ENCODE measurements at regions not wholly inside any gene's neighbourhood (a gene's known extent, or its start where the extent isn't known, plus 50 kb on each side); places are given as distances from the start of the nearest gene placed in this dataset.

DNA sequence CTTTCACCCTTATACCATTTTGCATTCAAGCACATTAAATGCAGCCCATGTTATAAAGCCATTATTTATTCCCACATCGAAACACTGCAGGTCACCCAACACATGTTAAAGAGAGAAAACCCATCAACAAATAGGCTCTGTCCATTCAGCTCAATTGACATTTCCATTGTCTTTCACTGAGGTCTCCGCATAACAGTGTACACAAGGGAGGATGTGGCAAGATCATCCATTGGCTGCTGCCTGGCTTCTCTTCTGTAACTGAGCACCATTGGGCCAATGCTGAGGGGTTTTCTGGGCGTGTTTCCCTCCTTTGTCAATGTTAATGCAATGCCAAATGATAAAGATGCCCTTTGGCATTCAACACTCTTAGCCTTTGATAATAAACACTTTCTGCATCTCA, 278.1 kb upstream of the SP4 start:
- TF ChIP-seq ZBTB7A (IDR thresholded peaks at IDR 0.05; ENCODE audit: low read depth), result no peak
- TF ChIP-seq EGR1 (IDR thresholded peaks at IDR 0.05), result no peak
- TF ChIP-seq FOXM1 (IDR thresholded peaks at IDR 0.05; ENCODE audit: borderline replicate concordance, low read depth), result no peak
- TF ChIP-seq, protein P1, sequence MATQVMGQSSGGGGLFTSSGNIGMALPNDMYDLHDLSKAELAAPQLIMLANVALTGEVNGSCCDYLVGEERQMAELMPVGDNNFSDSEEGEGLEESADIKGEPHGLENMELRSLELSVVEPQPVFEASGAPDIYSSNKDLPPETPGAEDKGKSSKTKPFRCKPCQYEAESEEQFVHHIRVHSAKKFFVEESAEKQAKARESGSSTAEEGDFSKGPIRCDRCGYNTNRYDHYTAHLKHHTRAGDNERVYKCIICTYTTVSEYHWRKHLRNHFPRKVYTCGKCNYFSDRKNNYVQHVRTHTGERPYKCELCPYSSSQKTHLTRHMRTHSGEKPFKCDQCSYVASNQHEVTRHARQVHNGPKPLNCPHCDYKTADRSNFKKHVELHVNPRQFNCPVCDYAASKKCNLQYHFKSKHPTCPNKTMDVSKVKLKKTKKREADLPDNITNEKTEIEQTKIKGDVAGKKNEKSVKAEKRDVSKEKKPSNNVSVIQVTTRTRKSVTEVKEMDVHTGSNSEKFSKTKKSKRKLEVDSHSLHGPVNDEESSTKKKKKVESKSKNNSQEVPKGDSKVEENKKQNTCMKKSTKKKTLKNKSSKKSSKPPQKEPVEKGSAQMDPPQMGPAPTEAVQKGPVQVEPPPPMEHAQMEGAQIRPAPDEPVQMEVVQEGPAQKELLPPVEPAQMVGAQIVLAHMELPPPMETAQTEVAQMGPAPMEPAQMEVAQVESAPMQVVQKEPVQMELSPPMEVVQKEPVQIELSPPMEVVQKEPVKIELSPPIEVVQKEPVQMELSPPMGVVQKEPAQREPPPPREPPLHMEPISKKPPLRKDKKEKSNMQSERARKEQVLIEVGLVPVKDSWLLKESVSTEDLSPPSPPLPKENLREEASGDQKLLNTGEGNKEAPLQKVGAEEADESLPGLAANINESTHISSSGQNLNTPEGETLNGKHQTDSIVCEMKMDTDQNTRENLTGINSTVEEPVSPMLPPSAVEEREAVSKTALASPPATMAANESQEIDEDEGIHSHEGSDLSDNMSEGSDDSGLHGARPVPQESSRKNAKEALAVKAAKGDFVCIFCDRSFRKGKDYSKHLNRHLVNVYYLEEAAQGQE (IDR thresholded peaks at IDR 0.05; ENCODE audit: low read depth), result no peak
- TF ChIP-seq EP300 (IDR thresholded peaks at IDR 0.05; ENCODE audit: borderline replicate concordance), result no peak
- TF ChIP-seq YY1 (IDR thresholded peaks at IDR 0.05; ENCODE audit: low read depth), result no peak
- no peak for TF ChIP-seq TCF12 (IDR thresholded peaks at IDR 0.05; ENCODE audit: low read depth)
- TF ChIP-seq CREB1 (IDR thresholded peaks at IDR 0.05; ENCODE audit: low read depth), result no peak
- no peak for TF ChIP-seq RAD21 (IDR thresholded peaks at IDR 0.05; ENCODE audit: low read depth)

DNA sequence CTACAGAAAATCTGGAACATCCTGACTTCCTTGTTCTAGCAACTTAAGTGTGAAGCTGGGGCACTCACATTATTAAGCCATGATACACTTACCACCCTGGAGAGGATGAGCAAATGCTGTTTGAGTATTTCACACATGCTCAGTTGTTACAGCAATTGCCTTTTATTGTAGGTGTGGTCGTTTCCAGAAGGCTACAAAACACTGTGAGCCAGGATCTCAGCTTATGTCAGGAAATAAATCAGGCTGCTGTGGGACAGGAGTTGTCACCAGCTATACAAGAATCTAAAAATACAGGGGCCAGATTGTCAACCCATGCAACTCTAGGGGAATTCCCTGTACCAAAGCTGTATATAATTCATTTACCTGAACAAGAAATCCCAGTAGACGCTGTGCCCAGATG, 273.3 kb upstream of the SP4 start:
- TF ChIP-seq, protein P1 (IDR thresholded peaks at IDR 0.05; ENCODE audit: low read depth), result no peak
- TF ChIP-seq YY1 (IDR thresholded peaks at IDR 0.05; ENCODE audit: low read depth) (no peak), TAF1 (IDR thresholded peaks at IDR 0.05; ENCODE audit: low read depth) (no peak), TEAD4 (IDR thresholded peaks at IDR 0.05) (no peak)

DNA sequence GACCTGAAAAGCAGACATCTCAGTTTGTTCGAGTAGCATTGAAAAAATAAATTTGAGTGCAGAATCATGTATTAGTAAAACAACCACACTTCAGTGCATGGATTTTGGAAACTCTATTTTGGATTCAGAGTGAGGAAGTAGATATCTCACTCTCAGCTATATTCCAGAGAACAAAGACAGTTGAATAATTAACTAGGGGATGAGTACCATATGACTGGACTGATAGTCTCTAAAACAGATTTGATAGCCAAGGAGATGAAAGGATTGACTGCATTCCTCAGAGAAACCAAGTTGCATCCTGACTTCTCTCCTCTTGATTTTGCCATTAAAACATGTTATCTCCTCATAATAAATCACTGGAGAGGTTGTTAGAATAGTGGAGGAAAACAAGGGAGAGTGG, 268.4 kb upstream of the SP4 start:
- no peak for TF ChIP-seq TCF12 (IDR thresholded peaks at IDR 0.05; ENCODE audit: low read depth)
- no peak for TF ChIP-seq FOXM1 (IDR thresholded peaks at IDR 0.05; ENCODE audit: borderline replicate concordance, low read depth)
- TF ChIP-seq RAD21 (IDR thresholded peaks at IDR 0.05; ENCODE audit: low read depth), result no peak
- TF ChIP-seq CEBPB (IDR thresholded peaks at IDR 0.05), result no peak
- no peak for TF ChIP-seq CREB1 (IDR thresholded peaks at IDR 0.05; ENCODE audit: low read depth)
- TF ChIP-seq, protein P2, sequence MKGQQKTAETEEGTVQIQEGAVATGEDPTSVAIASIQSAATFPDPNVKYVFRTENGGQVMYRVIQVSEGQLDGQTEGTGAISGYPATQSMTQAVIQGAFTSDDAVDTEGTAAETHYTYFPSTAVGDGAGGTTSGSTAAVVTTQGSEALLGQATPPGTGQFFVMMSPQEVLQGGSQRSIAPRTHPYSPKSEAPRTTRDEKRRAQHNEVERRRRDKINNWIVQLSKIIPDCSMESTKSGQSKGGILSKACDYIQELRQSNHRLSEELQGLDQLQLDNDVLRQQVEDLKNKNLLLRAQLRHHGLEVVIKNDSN (IDR thresholded peaks at IDR 0.05), result no peak
- TF ChIP-seq NFIC (IDR thresholded peaks at IDR 0.05), result no peak
- TF ChIP-seq, protein P1 (IDR thresholded peaks at IDR 0.05; ENCODE audit: low read depth), result no peak
- no peak for TF ChIP-seq EGR1 (IDR thresholded peaks at IDR 0.05)
- no peak for TF ChIP-seq EP300 (IDR thresholded peaks at IDR 0.05; ENCODE audit: borderline replicate concordance)

DNA sequence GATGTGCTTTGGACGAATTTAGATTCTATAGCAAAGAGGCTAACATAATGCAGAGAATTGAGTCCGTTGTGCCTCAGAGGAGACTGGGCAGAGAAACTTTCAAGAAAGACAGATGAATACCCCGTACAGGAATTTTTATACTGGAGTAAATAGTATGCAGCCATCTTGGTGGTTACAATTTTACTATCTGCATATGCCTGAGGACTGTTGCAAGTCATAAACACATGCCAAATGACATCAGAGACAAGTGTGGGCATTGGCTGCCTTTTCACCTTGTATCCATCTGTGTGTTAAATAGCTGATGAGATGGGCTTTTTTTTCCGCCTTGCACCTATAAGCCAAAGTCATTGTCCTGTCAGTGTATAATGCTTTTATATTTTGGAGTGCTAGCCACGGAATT, 267.5 kb upstream of the SP4 start:
- TF ChIP-seq EGR1 (IDR thresholded peaks at IDR 0.05), result no peak
- no peak for TF ChIP-seq RAD21 (IDR thresholded peaks at IDR 0.05; ENCODE audit: low read depth)
- TF ChIP-seq TCF12 (IDR thresholded peaks at IDR 0.05; ENCODE audit: low read depth), result no peak
- TF ChIP-seq, protein P1 (IDR thresholded peaks at IDR 0.05; ENCODE audit: low read depth), result no peak
- TF ChIP-seq TEAD4 (IDR thresholded peaks at IDR 0.05), result no peak
- TF ChIP-seq, protein P2 (IDR thresholded peaks at IDR 0.05), result no peak
- TF ChIP-seq TAF1 (IDR thresholded peaks at IDR 0.05; ENCODE audit: low read depth), result no peak
- no peak for TF ChIP-seq ZBTB7A (IDR thresholded peaks at IDR 0.05; ENCODE audit: low read depth)
- no peak for TF ChIP-seq NFIC (IDR thresholded peaks at IDR 0.05)
- no peak for TF ChIP-seq CREB1 (IDR thresholded peaks at IDR 0.05; ENCODE audit: low read depth)
